Neuronal stem cell (in vitro differentiated cells): ENCODE measurements at regions not wholly inside any gene's neighbourhood (a gene's known extent, or its start where the extent isn't known, plus 50 kb on each side); places are given as distances from the start of the nearest gene placed in this dataset.

Source experiments
- DNase-seq: peaks from one replicate; pipeline ENCODE4 v3.0.0-alpha.2; 2013; ENCODE audit warnings: low spot score
- H2AFZ ChIP-seq: one replicate; pipeline ENCODE4 v1.6.1; 2013; ENCODE audit warnings: mild to moderate bottlenecking, low read length, inconsistent platforms
- H2AK5ac ChIP-seq: 2 replicates; pipeline ENCODE4 v1.6.1; 2013; ENCODE audit warnings: low read depth, mild to moderate bottlenecking, inconsistent platforms, low read length, moderate library complexity, mixed read lengths
- H2BK120ac ChIP-seq: 2 replicates; pipeline ENCODE4 v1.6.1; 2013; ENCODE audit warnings: low read depth, mild to moderate bottlenecking, inconsistent platforms, low read length, moderate library complexity, mixed read lengths
- H2BK12ac ChIP-seq: one replicate; pipeline ENCODE4 v1.6.1; 2013; ENCODE audit warnings: low read length, inconsistent platforms
- H2BK15ac ChIP-seq: 2 replicates; pipeline ENCODE4 v1.6.1; 2013; ENCODE audit warnings: mild to moderate bottlenecking, low read length, inconsistent platforms, mixed read lengths
- H2BK5ac ChIP-seq: one replicate; pipeline ENCODE4 v1.6.1; 2013; ENCODE audit warnings: inconsistent platforms, mild to moderate bottlenecking, low read length, moderate library complexity
- H3K14ac ChIP-seq: one replicate; pipeline ENCODE4 v1.6.1; 2013; ENCODE audit warnings: low read length, inconsistent platforms
- H3K18ac ChIP-seq: 2 replicates; pipeline ENCODE4 v1.6.1; 2013; ENCODE audit warnings: low read length, inconsistent platforms
- H3K23ac ChIP-seq: 2 replicates; pipeline ENCODE4 v1.6.1; 2013; ENCODE audit warnings: low read depth, mild to moderate bottlenecking, mixed read lengths, low read length, inconsistent platforms; ENCODE audit not compliant: poor library complexity
- H3K27ac ChIP-seq: replicated peaks from 3 replicates; pipeline ENCODE4 v1.5.1; 2013; ENCODE audit warnings: low read length, inconsistent platforms
- H3K27me3 ChIP-seq, 3 experiments: 2 replicates each; pipeline ENCODE4 v1.6.1; 2013; ENCODE audit warnings: low read length in 3 of 3, mild to moderate bottlenecking in 2 of 3, inconsistent platforms in 1 of 3, low read depth in 1 of 3, mixed read lengths in 1 of 3, moderate library complexity in 1 of 3; ENCODE audit not compliant: control insufficient read depth in 3 of 3, insufficient read depth in 3 of 3
- H3K36me3 ChIP-seq, 2 donors: replicated peaks in 1 of 2; 2 replicates each; pipeline ENCODE4 v1.6.1; 2013; ENCODE audit warnings: low read length in 2 of 2; ENCODE audit not compliant: control insufficient read depth in 2 of 2, insufficient read depth in 2 of 2
- H3K4ac ChIP-seq: 2 replicates; pipeline ENCODE4 v1.6.1; 2013; ENCODE audit warnings: inconsistent platforms, mild to moderate bottlenecking, low read length, moderate library complexity
- H3K4me1 ChIP-seq, 2 donors: 1 replicate in 1 of 2; 2 replicates in 1 of 2; pipeline ENCODE4 v1.6.1; 2013; ENCODE audit warnings: low read length in 2 of 2, low read depth in 1 of 2; ENCODE audit not compliant: control insufficient read depth in 2 of 2, insufficient read depth in 1 of 2
- H3K4me2 ChIP-seq: one replicate; pipeline ENCODE4 v1.6.1; 2013; ENCODE audit warnings: mild to moderate bottlenecking, low read length, inconsistent platforms; ENCODE audit not compliant: insufficient read depth, poor library complexity, severe bottlenecking
- H3K4me3 ChIP-seq, 2 donors: 2 replicates each; pipeline ENCODE4 v1.5.1; 2013; ENCODE audit warnings: low read length in 2 of 2, mild to moderate bottlenecking in 2 of 2, inconsistent platforms in 1 of 2, moderate library complexity in 1 of 2
- H3K79me1 ChIP-seq: one replicate; pipeline ENCODE4 v1.6.1; 2013; ENCODE audit warnings: low read depth, mild to moderate bottlenecking, inconsistent platforms, low read length, moderate library complexity
- H3K9ac ChIP-seq: one replicate; pipeline ENCODE4 v1.6.1; 2013; ENCODE audit warnings: mild to moderate bottlenecking, low read depth, low read length, inconsistent platforms; ENCODE audit not compliant: poor library complexity
- H3K9me3 ChIP-seq, 2 donors: replicated peaks in 1 of 2; 2 replicates each; pipeline versions ENCODE3 to v1.6.1; 2013; ENCODE audit warnings: low read length in 2 of 2, mild to moderate bottlenecking in 2 of 2, inconsistent platforms in 1 of 2, low read depth in 1 of 2, mixed read lengths in 1 of 2, moderate library complexity in 1 of 2; ENCODE audit not compliant: control insufficient read depth in 2 of 2, insufficient read depth in 1 of 2
- H4K8ac ChIP-seq: one replicate; pipeline ENCODE4 v1.6.1; 2013; ENCODE audit warnings: low read depth, mild to moderate bottlenecking, inconsistent platforms, low read length, moderate library complexity
- H4K91ac ChIP-seq: one replicate; pipeline ENCODE4 v1.6.1; 2013; ENCODE audit warnings: low read length, low read depth, mild to moderate bottlenecking, inconsistent platforms; ENCODE audit not compliant: poor library complexity
- WGBS, 2 donors: extraction: QIAGEN DNeasy Blood & Tissue Kit; methylation state at CpG; one replicate each; pipeline ENCODE4 v1.1.7; 2013; ENCODE audit warnings: missing lambda C conversion rate in 2 of 2, mixed read lengths in 1 of 2; ENCODE audit not compliant: insufficient read length in 2 of 2, insufficient replicate concordance in 1 of 2; ENCODE audit errors: extremely low coverage in 2 of 2; 5-methylcytosine and 5-hydroxymethylcytosine counted together

- no peak for DNase-seq
- Histone ChIP-seq H3K79me1 (no peaks in the 10 kb centered on the region), H3K14ac (no peak overlapping the region)
Observed at GRCh38 chr5:26415987-26416779, 622.2 kb downstream of the CDH9 start.

GRCh38 chr5:26390608-26391007 lies 647.8 kb downstream of the CDH9 start:
- no peak overlapping the region for H2AFZ ChIP-seq

More at GRCh38 chr5:26415987-26416779, 622.2 kb downstream of the CDH9 start:
- Histone ChIP-seq H2BK15ac (no peak overlapping the region), H3K4me3 (no peak overlapping the region), H3K23ac (no peak overlapping the region), H2BK5ac (no peak overlapping the region), H3K4me2 (no peak overlapping the region), H4K91ac (no peak overlapping the region), H3K9me3 (no peaks in the 10 kb centered on the region), H3K9ac (no peak overlapping the region), H3K18ac (peak overlapping the region; percentile 74), H3K36me3 (no peaks in the 10 kb centered on the region), H2BK120ac (no peak overlapping the region), H2AK5ac (no peak overlapping the region), H3K27me3 (no peaks in the 10 kb centered on the region), H3K4ac (no peak overlapping the region), H2BK12ac (peak overlapping the region; percentile 14), H3K27ac (no peak overlapping the region), H4K8ac (peak overlapping the region; percentile 70), H2AFZ (peak overlapping the region; percentile 4), H3K4me1 (no peaks in the 10 kb centered on the region)
- WGBS, 2 donors = no CpG with 5 or more reads among the region's 12 CpGs

GRCh38 chr5:26388976-26389375 lies 649.4 kb downstream of the CDH9 start:
- peaks cover 0 to 18% of the 10 kb centered on the region in 2 donors for H3K4me1 ChIP-seq
- no peaks in the 10 kb centered on the region for H3K27me3 ChIP-seq
- no peak overlapping the region for H4K91ac ChIP-seq
- H2BK120ac ChIP-seq = no peak overlapping the region
- H3K4me2 ChIP-seq = no peak overlapping the region
- no CpG with 5 or more reads among the region's 1 CpG for WGBS, 2 donors
- peak overlapping the region; percentile 74 for H2AFZ ChIP-seq
- no peak overlapping the region for H2BK5ac ChIP-seq
- no peak overlapping the region for H3K4ac ChIP-seq
- H3K27ac ChIP-seq = no peak overlapping the region
- no peak overlapping the region for H4K8ac ChIP-seq
- H3K18ac ChIP-seq = no peak overlapping the region
- H3K23ac ChIP-seq = no peak overlapping the region
- no peak overlapping the region for H3K9ac ChIP-seq
- no peak overlapping the region for H3K4me3 ChIP-seq
- no peak overlapping the region for H2BK15ac ChIP-seq
- H3K36me3 ChIP-seq = no peaks in the 10 kb centered on the region
- DNase-seq = no peak
- no peak overlapping the region for H2BK12ac ChIP-seq
- no peak overlapping the region for H3K14ac ChIP-seq
- no peaks in the 10 kb centered on the region for H3K79me1 ChIP-seq
- H3K9me3 ChIP-seq = no peaks in the 10 kb centered on the region
- H2AK5ac ChIP-seq = no peak overlapping the region

More at GRCh38 chr5:26390608-26391007, 647.8 kb downstream of the CDH9 start:
- Histone ChIP-seq H3K36me3 (no peaks in the 10 kb centered on the region), H2BK120ac (no peak overlapping the region), H3K9ac (no peak overlapping the region), H4K8ac (no peak overlapping the region), H4K91ac (no peak overlapping the region), H2BK5ac (no peak overlapping the region), H3K27me3 (no peaks in the 10 kb centered on the region), H3K4me3 (no peak overlapping the region), H3K18ac (no peak overlapping the region), H3K79me1 (no peaks in the 10 kb centered on the region), H3K9me3 (peaks cover 0 to 4% of the 10 kb centered on the region in 2 donors), H2BK15ac (no peak overlapping the region), H3K4ac (no peak overlapping the region), H2AK5ac (no peak overlapping the region), H3K4me1 (peaks cover 0 to 18% of the 10 kb centered on the region in 2 donors), H3K14ac (no peak overlapping the region), H3K27ac (no peak overlapping the region), H3K23ac (no peak overlapping the region), H2BK12ac (no peak overlapping the region), H3K4me2 (no peak overlapping the region)
- WGBS, 2 donors = no CpG with 5 or more reads among the region's 5 CpGs
- DNase-seq = no peak

GRCh38 chr5:26386532-26386931 lies 651.9 kb downstream of the CDH9 start:
- no peaks in the 10 kb centered on the region for H3K9me3 ChIP-seq
- H4K91ac ChIP-seq = no peak overlapping the region
- H2BK12ac ChIP-seq = no peak overlapping the region
- no peaks in the 10 kb centered on the region for H3K27me3 ChIP-seq
- H3K23ac ChIP-seq = no peak overlapping the region
- no peak overlapping the region for H2AK5ac ChIP-seq
- no peak overlapping the region for H2AFZ ChIP-seq
- H3K9ac ChIP-seq = no peak overlapping the region
- no peak overlapping the region for H3K4ac ChIP-seq
- H3K79me1 ChIP-seq = no peaks in the 10 kb centered on the region
- no peak overlapping the region for H4K8ac ChIP-seq
- no peak for DNase-seq
- H3K14ac ChIP-seq = no peak overlapping the region
- no peak overlapping the region for H3K18ac ChIP-seq
- no peak overlapping the region for H3K27ac ChIP-seq
- H3K36me3 ChIP-seq = no peaks in the 10 kb centered on the region
- peaks cover 0 to 18% of the 10 kb centered on the region in 2 donors for H3K4me1 ChIP-seq
- no peak overlapping the region for H3K4me2 ChIP-seq
- no peak overlapping the region for H2BK5ac ChIP-seq
- WGBS, 2 donors = no CpG with 5 or more reads among the region's 1 CpG
- no peak overlapping the region for H2BK15ac ChIP-seq
- no peak overlapping the region for H2BK120ac ChIP-seq
- H3K4me3 ChIP-seq = no peak overlapping the region
